MM.1S (cell line): ENCODE measurements at regions not wholly inside any gene's neighbourhood (a gene's known extent, or its start where the extent isn't known, plus 50 kb on each side); places are given as distances from the start of the nearest gene placed in this dataset.

ENCODE experiments used
- CTCF ChIP-seq: fragments of 300-600 bp; sonication (generic); IDR thresholded peaks from 2 replicates; pipeline ENCODE4 v1.5.1; 2016; ENCODE audit warnings: antibody characterized with exemption, low read length, mixed read lengths
- EZH2 ChIP-seq: fragments of 300-600 bp; sonication (generic); optimal IDR thresholded peaks from 2 replicates; pipeline ENCODE3; 2017; ENCODE audit warnings: low read depth, mild to moderate bottlenecking, antibody characterized with exemption, low read length, mixed read lengths

GRCh38 chr18:42306594-42306980 is 351.6 kb downstream of the PIK3C3 start:
- TF ChIP-seq CTCF = no peak
- no peak for TF ChIP-seq EZH2
